H1 (cell line): ENCODE measurements at regions not wholly inside any gene's neighbourhood (a gene's known extent, or its start where the extent isn't known, plus 50 kb on each side); places are given as distances from the start of the nearest gene placed in this dataset.

ENCODE experiments used
- CTCF ChIA-PET: fragments of 300-600 bp; sonication (Branson Sonifier 250); formaldehyde crosslinking; loops from one replicate; lab custom pipeline; 2021; ENCODE audit not compliant: partially characterized antibody; lab: Charles Lee
- POLR2A ChIA-PET: fragments of 300-600 bp; sonication (Branson Sonifier 250); formaldehyde crosslinking; loops from one replicate; lab custom pipeline; 2021; ENCODE audit warnings: inconsistent platforms; ENCODE audit not compliant: partially characterized antibody; lab: Charles Lee
- DNase-seq, 2 experiments: peaks; one replicate each; pipeline versions ENCODE4 v3.0.0 to v3.0.0-alpha.2; 2010 to 2022; ENCODE audit warnings: low spot score in 2 of 2, low read depth in 1 of 2, mixed read lengths in 1 of 2
- FAIRE-seq: peaks from 2 replicates; lab custom pipeline; 2011; peaks lifted over from hg19 to GRCh38; lab: Jason Lieb, UNC
- H2AFZ ChIP-seq: 2 replicates; pipeline ENCODE4 v1.8.1; 2012; ENCODE audit warnings: low read length, inconsistent platforms
- H2AK5ac ChIP-seq: 2 replicates; pipeline ENCODE4 v1.6.1; 2013; ENCODE audit warnings: low read depth, low read length
- H2BK120ac ChIP-seq: replicated peaks from 2 replicates; pipeline ENCODE3; 2013; ENCODE audit warnings: low read depth, low read length, inconsistent platforms
- H2BK12ac ChIP-seq: 2 replicates; pipeline ENCODE4 v1.6.1; 2013; ENCODE audit warnings: low read depth, low read length
- H2BK15ac ChIP-seq: 2 replicates; pipeline ENCODE4 v1.6.1; 2013; ENCODE audit warnings: low read length
- H2BK20ac ChIP-seq: 2 replicates; pipeline ENCODE4 v1.6.1; 2013; ENCODE audit warnings: low read length
- H2BK5ac ChIP-seq: 2 replicates; pipeline ENCODE4 v1.6.1; 2013; ENCODE audit warnings: low read depth, low read length
- H3K14ac ChIP-seq: 2 replicates; pipeline ENCODE4 v1.6.1; 2013; ENCODE audit warnings: inconsistent platforms; ENCODE audit not compliant: insufficient read length
- H3K18ac ChIP-seq: 2 replicates; pipeline ENCODE4 v1.6.1; 2013; ENCODE audit warnings: low read length; ENCODE audit errors: extremely low read depth
- H3K23ac ChIP-seq: 2 replicates; pipeline ENCODE4 v1.6.1; 2013; ENCODE audit warnings: inconsistent platforms; ENCODE audit not compliant: insufficient read length
- H3K23me2 ChIP-seq: 2 replicates; pipeline ENCODE4 v1.6.1; 2013; ENCODE audit warnings: low read depth, low read length
- H3K27ac ChIP-seq: 2 replicates; pipeline ENCODE4 v1.6.1; 2011; ENCODE audit warnings: low read depth, low read length, inconsistent platforms
- H3K27me3 ChIP-seq, 4 experiments: replicated peaks in 1 of 4; 1 replicate in 1 of 4; 2 replicates in 3 of 4; pipeline versions ENCODE4 v1.6.1 to v1.8.1; 2011 to 2013; ENCODE audit warnings: low read length in 3 of 4, mild to moderate bottlenecking in 3 of 4, inconsistent platforms in 2 of 4, mixed read lengths in 2 of 4, moderate library complexity in 1 of 4; ENCODE audit not compliant: control insufficient read depth in 3 of 4, insufficient read depth in 3 of 4; ENCODE audit errors: extremely low read depth in 1 of 4
- H3K36me3 ChIP-seq, 4 experiments: 2 replicates each; pipeline versions ENCODE4 v1.6.1 to v1.8.1; 2011 to 2013; ENCODE audit warnings: mild to moderate bottlenecking in 4 of 4, low read length in 3 of 4, moderate library complexity in 2 of 4, control low read depth in 1 of 4, inconsistent platforms in 1 of 4; ENCODE audit not compliant: insufficient read depth in 4 of 4, control insufficient read depth in 2 of 4
- H3K4ac ChIP-seq: replicated peaks from 2 replicates; pipeline ENCODE3; 2013; ENCODE audit warnings: low read length, low read depth, mixed read lengths, inconsistent platforms; ENCODE audit not compliant: insufficient read length
- H3K4me1 ChIP-seq, 4 experiments: replicated peaks in 1 of 4; 1 replicate in 1 of 4; 2 replicates in 3 of 4; pipeline versions ENCODE4 v1.6.1 to v1.8.1; 2011 to 2013; ENCODE audit warnings: low read length in 3 of 4, inconsistent platforms in 2 of 4, mixed read lengths in 1 of 4; ENCODE audit not compliant: insufficient read depth in 4 of 4, control insufficient read depth in 3 of 4
- H3K4me2 ChIP-seq, 2 experiments: 2 replicates each; pipeline versions ENCODE4 v1.6.1 to v1.8.1; 2011 to 2013; ENCODE audit warnings: low read depth in 2 of 2, low read length in 2 of 2, control low read depth in 1 of 2, inconsistent platforms in 1 of 2, mild to moderate bottlenecking in 1 of 2; ENCODE audit not compliant: insufficient read depth in 1 of 2
- H3K4me3 ChIP-seq, 4 experiments: fragments of 200-600, 300-600 bp in 1 of 4; sonication (generic), shearing (Covaris generic), sonication (Bioruptor Twin) in 1 of 4; 2 replicates each; pipeline versions ENCODE4 v1.5.1 to v1.8.1; 2011 to 2016; ENCODE audit warnings: low read length in 4 of 4, low read depth in 3 of 4, control low read depth in 2 of 4, inconsistent platforms in 2 of 4, mild to moderate bottlenecking in 2 of 4, mixed read lengths in 1 of 4, moderate library complexity in 1 of 4; ENCODE audit not compliant: insufficient read depth in 2 of 4; ENCODE audit errors: extremely low read depth in 1 of 4
- H3K56ac ChIP-seq: replicated peaks from 2 replicates; pipeline ENCODE3; 2013; ENCODE audit warnings: low read depth, mild to moderate bottlenecking, mixed read lengths, low read length, inconsistent platforms; ENCODE audit not compliant: insufficient read length
- H3K79me1 ChIP-seq: 2 replicates; pipeline ENCODE4 v1.6.1; 2013; ENCODE audit warnings: low read depth, low read length, control low read depth
- H3K79me2 ChIP-seq, 2 experiments: 2 replicates each; pipeline versions ENCODE4 v1.6.1 to v1.8.1; 2012 to 2013; ENCODE audit warnings: low read length in 2 of 2, mild to moderate bottlenecking in 2 of 2, inconsistent platforms in 1 of 2; ENCODE audit not compliant: insufficient read depth in 2 of 2, control insufficient read depth in 1 of 2
- H3K9ac ChIP-seq, 4 experiments: replicated peaks in 1 of 4; 1 replicate in 1 of 4; 2 replicates in 3 of 4; pipeline versions ENCODE4 v1.6.1 to v1.8.1; 2011 to 2013; ENCODE audit warnings: low read depth in 3 of 4, low read length in 3 of 4, control low read depth in 2 of 4, mild to moderate bottlenecking in 2 of 4, moderate library complexity in 2 of 4, inconsistent platforms in 1 of 4; ENCODE audit errors: extremely low read depth in 1 of 4
- H3K9me3 ChIP-seq, 2 experiments: 2 replicates each; pipeline versions ENCODE4 v1.6.1 to v1.8.1; 2012 to 2013; ENCODE audit warnings: mild to moderate bottlenecking in 2 of 2, moderate library complexity in 2 of 2, control low read depth in 1 of 2, inconsistent platforms in 1 of 2, low read depth in 1 of 2, low read length in 1 of 2, mixed read lengths in 1 of 2; ENCODE audit not compliant: insufficient read depth in 2 of 2
- H4K20me1 ChIP-seq, 2 experiments: replicated peaks in 1 of 2; 2 replicates each; pipeline versions ENCODE3 to v1.8.1; 2011 to 2013; ENCODE audit warnings: inconsistent platforms in 2 of 2, low read length in 2 of 2, mild to moderate bottlenecking in 1 of 2; ENCODE audit not compliant: insufficient read depth in 2 of 2, control insufficient read depth in 1 of 2
- H4K5ac ChIP-seq: 2 replicates; pipeline ENCODE4 v1.6.1; 2013; ENCODE audit warnings: low read length, low read depth, mixed read lengths, inconsistent platforms; ENCODE audit not compliant: insufficient read length
- H4K8ac ChIP-seq: 2 replicates; pipeline ENCODE4 v1.8.0; 2013; ENCODE audit warnings: mild to moderate bottlenecking, moderate library complexity, low read length, inconsistent platforms; ENCODE audit not compliant: insufficient read depth; ENCODE audit errors: extremely low read depth
- H4K91ac ChIP-seq: replicated peaks from 2 replicates; pipeline ENCODE3; 2013; ENCODE audit warnings: low read length, mixed read lengths, inconsistent platforms; ENCODE audit not compliant: insufficient read length
- ASH2L ChIP-seq: fragments of 200-600, 300-600 bp; sonication (generic); IDR thresholded peaks from one replicate; pipeline ENCODE4 v1.7.1; 2017; ENCODE audit warnings: low read length
- CEBPB ChIP-seq: IDR thresholded peaks from 2 replicates; pipeline ENCODE4 v1.6.1; 2012; ENCODE audit warnings: low read depth, low read length
- CTBP2 ChIP-seq: IDR thresholded peaks from 2 replicates; pipeline ENCODE4 v1.7.0; 2011; ENCODE audit warnings: borderline replicate concordance, mild to moderate bottlenecking, moderate library complexity, mixed read lengths, low read length; ENCODE audit not compliant: insufficient read depth, insufficient read length
- EGR1 ChIP-seq: IDR thresholded peaks from 2 replicates; pipeline ENCODE4 v1.6.1; 2011; ENCODE audit warnings: low read depth, low read length, borderline replicate concordance
- EP300 ChIP-seq, 2 experiments: IDR thresholded peaks; 1 replicate in 1 of 2; 2 replicates in 1 of 2; pipeline ENCODE4 v1.6.1; 2011 to 2012; ENCODE audit warnings: low read depth in 2 of 2, low read length in 2 of 2, mild to moderate bottlenecking in 2 of 2, borderline replicate concordance in 1 of 2, inconsistent platforms in 1 of 2, moderate library complexity in 1 of 2
- GTF2F1 ChIP-seq: IDR thresholded peaks from 2 replicates; pipeline ENCODE4 v1.6.1; 2012; ENCODE audit warnings: low read depth, low read length, improper control_type of control experiment, borderline replicate concordance
- NRF1 ChIP-seq: IDR thresholded peaks from 2 replicates; pipeline ENCODE4 v1.6.1; 2011; ENCODE audit warnings: mild to moderate bottlenecking, low read depth, low read length, improper control_type of control experiment
- POU5F1 ChIP-seq: IDR thresholded peaks from 2 replicates; pipeline ENCODE4 v1.6.1; 2011; ENCODE audit warnings: low read depth, mild to moderate bottlenecking, low read length, moderate library complexity
- SAP30 ChIP-seq: fragments of 300-600 bp; sonication (generic); IDR thresholded peaks from 2 replicates; pipeline ENCODE4 v1.7.1; 2012; ENCODE audit warnings: low read length, moderate library complexity, mild to moderate bottlenecking, inconsistent platforms; ENCODE audit not compliant: insufficient read depth, insufficient replicate concordance
- SP1 ChIP-seq: IDR thresholded peaks from 2 replicates; pipeline ENCODE4 v1.6.1; 2011; ENCODE audit warnings: low read depth, low read length
- SRF ChIP-seq: IDR thresholded peaks from 2 replicates; pipeline ENCODE4 v1.6.1; 2011; ENCODE audit warnings: mild to moderate bottlenecking, low read depth, low read length, moderate library complexity
- SUZ12 ChIP-seq: fragments of 200-600 bp; sonication (generic); IDR thresholded peaks from 2 replicates; pipeline ENCODE4 v1.6.1; 2012; ENCODE audit warnings: mild to moderate bottlenecking, inconsistent platforms, low read length, moderate library complexity, mixed read lengths
- WGBS, 2 experiments: shearing (Covaris generic) in 1 of 2; methylation state at CpG; one replicate each; pipeline versions ENCODE4 v1.1.6 to v1.1.7; 2013 to 2015; ENCODE audit warnings: low lambda C conversion rate in 2 of 2, mixed read lengths in 2 of 2, inconsistent platforms in 1 of 2, low coverage in 1 of 2, missing lambda C conversion rate in 1 of 2; ENCODE audit not compliant: insufficient replicate concordance in 2 of 2, insufficient coverage in 1 of 2, insufficient read length in 1 of 2; ENCODE audit errors: extremely low coverage in 1 of 2, missing lambda C conversion rate in 1 of 2; 5-methylcytosine and 5-hydroxymethylcytosine counted together
- TF ChIP-seq, protein P1 (sequence below), 3 experiments: IDR thresholded peaks; 1 replicate in 2 of 3; 2 replicates in 1 of 3; pipeline versions ENCODE4 v1.5.1 to v1.6.1; 2011; ENCODE audit warnings: low read length in 3 of 3, mild to moderate bottlenecking in 3 of 3, inconsistent platforms in 2 of 3, low read depth in 1 of 3, moderate library complexity in 1 of 3; ENCODE audit not compliant: insufficient read depth in 1 of 3; ENCODE audit errors: control extremely low read depth in 1 of 3

DNA sequence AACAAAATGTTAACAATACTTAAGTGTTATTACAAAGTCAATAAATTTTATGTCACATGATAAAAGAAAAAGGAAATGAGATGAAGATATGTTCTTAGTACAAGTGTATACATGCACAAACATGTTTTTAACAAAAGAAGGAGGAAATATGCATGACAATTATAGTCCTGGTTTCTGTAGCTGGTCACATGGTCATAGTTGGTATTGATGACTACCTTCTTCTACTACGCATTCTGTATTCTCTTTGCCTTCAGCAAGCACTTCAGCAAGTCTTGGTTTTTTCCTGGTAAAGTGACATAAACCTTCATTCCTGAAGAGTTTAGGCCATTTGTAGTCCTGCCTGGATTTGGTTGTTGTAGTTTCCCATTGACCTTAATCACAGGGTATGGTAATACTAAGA lies 121.3 kb upstream of the SYT4 start:
- Histone ChIP-seq H2AFZ (no peak overlapping the region), H3K14ac (no peak overlapping the region), H2BK12ac (no peak overlapping the region), H3K9me3 (no peaks in the 10 kb centered on the region), H3K4me3 (no peak overlapping the region), H4K91ac (no peak overlapping the region), H3K27ac (no peak overlapping the region), H3K27me3 (no peaks in the 10 kb centered on the region), H3K4me1 (no peaks in the 10 kb centered on the region), H2BK5ac (no peak overlapping the region), H3K4ac (no peak overlapping the region), H3K79me1 (no peaks in the 10 kb centered on the region), H3K36me3 (no peaks in the 10 kb centered on the region), H3K18ac (no peak overlapping the region), H3K23me2 (no peaks in the 10 kb centered on the region), H2AK5ac (no peak overlapping the region), H2BK120ac (no peak overlapping the region), H4K20me1 (no peaks in the 10 kb centered on the region), H3K23ac (no peak overlapping the region), H4K5ac (no peak overlapping the region), H3K4me2 (no peak overlapping the region), H3K9ac (no peak overlapping the region), H4K8ac (no peak overlapping the region), H3K56ac (no peak overlapping the region), H2BK15ac (no peak overlapping the region), H2BK20ac (no peak overlapping the region), H3K79me2 (no peaks in the 10 kb centered on the region)
- ChIA-PET CTCF (interaction anchor here (1.1 to 2.1 kb wide), 2 partner anchors 127 to 1284 kb away, joined by 5 to 8 read pairs; no protein-coding TSS in a partner anchor), POLR2A (no interaction called here)
- FAIRE-seq (no peak), DNase-seq (no peak)
- 93% methylated on average over 1 of the region's 1 CpG; no CpG with 5 or more reads in 1 of the 2 experiments for WGBS, 2 experiments
- TF ChIP-seq, protein P1, sequence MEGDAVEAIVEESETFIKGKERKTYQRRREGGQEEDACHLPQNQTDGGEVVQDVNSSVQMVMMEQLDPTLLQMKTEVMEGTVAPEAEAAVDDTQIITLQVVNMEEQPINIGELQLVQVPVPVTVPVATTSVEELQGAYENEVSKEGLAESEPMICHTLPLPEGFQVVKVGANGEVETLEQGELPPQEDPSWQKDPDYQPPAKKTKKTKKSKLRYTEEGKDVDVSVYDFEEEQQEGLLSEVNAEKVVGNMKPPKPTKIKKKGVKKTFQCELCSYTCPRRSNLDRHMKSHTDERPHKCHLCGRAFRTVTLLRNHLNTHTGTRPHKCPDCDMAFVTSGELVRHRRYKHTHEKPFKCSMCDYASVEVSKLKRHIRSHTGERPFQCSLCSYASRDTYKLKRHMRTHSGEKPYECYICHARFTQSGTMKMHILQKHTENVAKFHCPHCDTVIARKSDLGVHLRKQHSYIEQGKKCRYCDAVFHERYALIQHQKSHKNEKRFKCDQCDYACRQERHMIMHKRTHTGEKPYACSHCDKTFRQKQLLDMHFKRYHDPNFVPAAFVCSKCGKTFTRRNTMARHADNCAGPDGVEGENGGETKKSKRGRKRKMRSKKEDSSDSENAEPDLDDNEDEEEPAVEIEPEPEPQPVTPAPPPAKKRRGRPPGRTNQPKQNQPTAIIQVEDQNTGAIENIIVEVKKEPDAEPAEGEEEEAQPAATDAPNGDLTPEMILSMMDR (IDR thresholded peaks at IDR 0.05; ENCODE audit: control extremely low read depth in 1 of 3, insufficient read depth in 1 of 3, low read depth in 1 of 3, low read length in 3 of 3) = no peak
- TF ChIP-seq NRF1 (no peak), ASH2L (no peak), CTBP2 (no peak), GTF2F1 (no peak), EP300 (IDR thresholded peaks at IDR 0.05; ENCODE audit: borderline replicate concordance in 1 of 2, low read depth in 2 of 2, low read length in 2 of 2) (no peak), SUZ12 (no peak), SP1 (no peak), SAP30 (no peak), POU5F1 (no peak), SRF (no peak), CEBPB (no peak), EGR1 (no peak)
